Upper lobe of right lung (tissue), 1 donor: ENCODE measurements at regions not wholly inside any gene's neighbourhood (a gene's known extent, or its start where the extent isn't known, plus 50 kb on each side); places are given as distances from the start of the nearest gene placed in this dataset.
A peak's percentile ranks its signal among the peaks of the same experiment; 100 is the strongest.

Experiments
- ATAC-seq: fragments of 200-7000 bp; cut with Tn5 transposase; one replicate; pipeline ENCODE4 v1.9.1; 2020; ENCODE audit warnings: mild to moderate bottlenecking, moderate library complexity
- DNase-seq: peaks from one replicate; pipeline ENCODE4 v3.0.0-alpha.2; 2020
- H3K27ac ChIP-seq: fragments of 200-600 bp; one replicate; pipeline ENCODE4 v1.8.0; 2022
- H3K27me3 ChIP-seq: fragments of 200-600 bp; one replicate; pipeline ENCODE4 v1.8.0; 2022; ENCODE audit warnings: mild to moderate bottlenecking
- H3K36me3 ChIP-seq: fragments of 200-600 bp; one replicate; pipeline ENCODE4 v1.8.0; 2022
- H3K4me1 ChIP-seq: fragments of 200-600 bp; one replicate; pipeline ENCODE4 v1.8.0; 2022
- H3K4me3 ChIP-seq: fragments of 200-600 bp; one replicate; pipeline ENCODE4 v1.8.0; 2022; ENCODE audit warnings: mild to moderate bottlenecking
- H3K9me3 ChIP-seq: fragments of 200-600 bp; one replicate; pipeline ENCODE4 v1.8.0; 2022
- CTCF ChIP-seq: fragments of 200-600 bp; IDR thresholded peaks from one replicate; pipeline ENCODE4 v1.8.0; 2022; ENCODE audit warnings: antibody characterized with exemption
- intact Hi-C: fragments of 100-400 bp; cut with DNase I; formaldehyde crosslinking; loops from one replicate; pipeline ENCODE4 v1.11.0; 2022
- donor health status: DM: no; HTN: yes; CAD: no; lungs with severe emphysema.

- Histone ChIP-seq H3K4me3 (no peak overlapping the region), H3K27me3 (no peaks in the 10 kb centered on the region)
- no peak for TF ChIP-seq CTCF
Measured at GRCh38 chr6:97412511-97412910, 129.5 kb upstream of the MMS22L start.

GRCh38 chr6:97422171-97422570 is 139.2 kb upstream of the MMS22L start:
- TF ChIP-seq CTCF = no peak
- no peak for ATAC-seq
- intact Hi-C loops = no loop called here
- no peak overlapping the region for H3K4me3 ChIP-seq
- H3K27me3 ChIP-seq = no peaks in the 10 kb centered on the region
- H3K9me3 ChIP-seq = no peaks in the 10 kb centered on the region
- no peaks in the 10 kb centered on the region for H3K36me3 ChIP-seq
- DNase-seq = no peak
- no peaks in the 10 kb centered on the region for H3K4me1 ChIP-seq
- no peak overlapping the region for H3K27ac ChIP-seq

More at GRCh38 chr6:97412511-97412910, 129.5 kb upstream of the MMS22L start:
- Histone ChIP-seq H3K9me3 (no peaks in the 10 kb centered on the region), H3K27ac (no peak overlapping the region), H3K4me1 (no peaks in the 10 kb centered on the region), H3K36me3 (no peaks in the 10 kb centered on the region)
- intact Hi-C loops = no loop called here
- ATAC-seq (no peak), DNase-seq (no peak)

- Histone ChIP-seq H3K9me3 (no peaks in the 10 kb centered on the region), H3K4me1 (no peaks in the 10 kb centered on the region), H3K4me3 (no peak overlapping the region), H3K36me3 (no peaks in the 10 kb centered on the region), H3K27ac (no peak overlapping the region), H3K27me3 (no peaks in the 10 kb centered on the region)
- no peak for TF ChIP-seq CTCF
- ATAC-seq = no peak
- intact Hi-C loops = no loop called here
- DNase-seq = no peak
Measured at GRCh38 chr6:97423190-97423589, 140.2 kb upstream of the MMS22L start.

GRCh38 chr6:97427648-97428047 is 144.6 kb upstream of the MMS22L start:
- DNase-seq = no peak
- intact Hi-C loops = no loop called here
- H3K27me3 ChIP-seq = no peaks in the 10 kb centered on the region
- H3K4me1 ChIP-seq = no peaks in the 10 kb centered on the region
- no peak overlapping the region for H3K4me3 ChIP-seq
- no peak for TF ChIP-seq CTCF
- no peaks in the 10 kb centered on the region for H3K36me3 ChIP-seq
- no peak for ATAC-seq
- no peaks in the 10 kb centered on the region for H3K9me3 ChIP-seq
- H3K27ac ChIP-seq = no peak overlapping the region

GRCh38 chr6:97437087-97437486 is 154.1 kb upstream of the MMS22L start:
- intact Hi-C loops = no loop called here

More at GRCh38 chr6:97437087-97437486, 154.1 kb upstream of the MMS22L start:
- no peak for ATAC-seq
- H3K36me3 ChIP-seq = no peaks in the 10 kb centered on the region
- TF ChIP-seq CTCF = peak; percentile 58
- H3K9me3 ChIP-seq = no peaks in the 10 kb centered on the region
- no peaks in the 10 kb centered on the region for H3K27me3 ChIP-seq
- H3K4me1 ChIP-seq = no peaks in the 10 kb centered on the region
- no peak for DNase-seq
- H3K4me3 ChIP-seq = no peak overlapping the region
- no peak overlapping the region for H3K27ac ChIP-seq
